H9 (cell line): ENCODE measurements at regions not wholly inside any gene's neighbourhood (a gene's known extent, or its start where the extent isn't known, plus 50 kb on each side); places are given as distances from the start of the nearest gene placed in this dataset.

Source experiments
- DNase-seq: peaks from one replicate; pipeline ENCODE4 v3.0.0-alpha.2; 2017
- H2AFZ ChIP-seq: one replicate; pipeline ENCODE4 v1.6.1; 2013; ENCODE audit warnings: mild to moderate bottlenecking, low read length, control low read depth, moderate library complexity
- H2AK5ac ChIP-seq: 2 replicates; pipeline ENCODE4 v1.6.1; 2013; ENCODE audit warnings: low read length, control low read depth, mixed read lengths; ENCODE audit not compliant: insufficient read length
- H2BK120ac ChIP-seq: one replicate; pipeline ENCODE4 v1.6.1; 2013; ENCODE audit warnings: low read depth, mild to moderate bottlenecking, low read length, control low read depth, inconsistent platforms; ENCODE audit not compliant: poor library complexity, severe bottlenecking
- H2BK12ac ChIP-seq: 2 replicates; pipeline ENCODE4 v1.6.1; 2013; ENCODE audit warnings: low read length, control low read depth, mixed read lengths, low read depth; ENCODE audit not compliant: insufficient read length
- H2BK15ac ChIP-seq: 2 replicates; pipeline ENCODE4 v1.6.1; 2013; ENCODE audit warnings: low read depth, low read length, control low read depth
- H2BK20ac ChIP-seq: one replicate; pipeline ENCODE4 v1.6.1; 2013; ENCODE audit warnings: low read depth, mild to moderate bottlenecking, low read length, control low read depth, inconsistent platforms; ENCODE audit not compliant: poor library complexity, severe bottlenecking
- H2BK5ac ChIP-seq: 2 replicates; pipeline ENCODE4 v1.6.1; 2013; ENCODE audit warnings: low read length, control low read depth, mixed read lengths; ENCODE audit not compliant: insufficient read length
- H3K14ac ChIP-seq: 2 replicates; pipeline ENCODE4 v1.6.1; 2013; ENCODE audit warnings: low read length, control low read depth; ENCODE audit not compliant: insufficient read depth
- H3K18ac ChIP-seq: 2 replicates; pipeline ENCODE4 v1.6.1; 2013; ENCODE audit warnings: low read depth, mild to moderate bottlenecking, mixed read lengths, low read length, control low read depth; ENCODE audit not compliant: insufficient read length
- H3K23ac ChIP-seq: 2 replicates; pipeline ENCODE4 v1.6.1; 2013; ENCODE audit warnings: low read length, control low read depth, mixed read lengths, low read depth; ENCODE audit not compliant: insufficient read length
- H3K23me2 ChIP-seq: 2 replicates; pipeline ENCODE4 v1.6.1; 2013; ENCODE audit warnings: low read depth, mild to moderate bottlenecking, mixed read lengths, low read length, control low read depth; ENCODE audit not compliant: insufficient read length, poor library complexity, severe bottlenecking
- H3K27ac ChIP-seq: 2 replicates; pipeline ENCODE4 v1.5.1; 2013; ENCODE audit warnings: low read length, control low read depth, mixed read lengths, low read depth; ENCODE audit not compliant: insufficient read length
- H3K27me3 ChIP-seq: 2 replicates; pipeline ENCODE4 v1.6.1; 2013; ENCODE audit warnings: low read length, control low read depth, inconsistent platforms; ENCODE audit not compliant: insufficient read depth
- H3K4ac ChIP-seq: 2 replicates; pipeline ENCODE4 v1.6.1; 2013; ENCODE audit warnings: low read depth, mild to moderate bottlenecking, control low read depth, inconsistent platforms, low read length, moderate library complexity
- H3K4me1 ChIP-seq: 2 replicates; pipeline ENCODE4 v1.6.1; 2013; ENCODE audit warnings: low read length, control low read depth, inconsistent platforms; ENCODE audit not compliant: insufficient read depth
- H3K4me2 ChIP-seq: 2 replicates; pipeline ENCODE4 v1.6.1; 2013; ENCODE audit warnings: low read length, control low read depth, mixed read lengths; ENCODE audit not compliant: insufficient read length, insufficient read depth
- H3K56ac ChIP-seq: 2 replicates; pipeline ENCODE4 v1.6.1; 2013; ENCODE audit warnings: low read depth, mild to moderate bottlenecking, mixed read lengths, low read length, control low read depth; ENCODE audit not compliant: insufficient read length
- H3K79me1 ChIP-seq: 2 replicates; pipeline ENCODE4 v1.6.1; 2013; ENCODE audit warnings: low read depth, mild to moderate bottlenecking, moderate library complexity, low read length, control low read depth, inconsistent platforms; ENCODE audit not compliant: insufficient read depth, poor library complexity, severe bottlenecking
- H3K79me2 ChIP-seq: 2 replicates; pipeline ENCODE4 v1.6.1; 2013; ENCODE audit warnings: low read length, control low read depth, inconsistent platforms; ENCODE audit not compliant: insufficient read depth
- H3K9ac ChIP-seq: 2 replicates; pipeline ENCODE4 v1.6.1; 2013; ENCODE audit warnings: low read length, control low read depth, mixed read lengths; ENCODE audit not compliant: insufficient read length; ENCODE audit errors: extremely low read depth
- H3K9me3 ChIP-seq: one replicate; pipeline ENCODE4 v1.6.1; 2013; ENCODE audit warnings: low read depth, low read length, inconsistent platforms; ENCODE audit not compliant: control insufficient read depth
- H3T11ph ChIP-seq: one replicate; pipeline ENCODE4 v1.6.1; 2013; ENCODE audit warnings: mild to moderate bottlenecking, low read length, control low read depth, inconsistent platforms
- H4K20me1 ChIP-seq: one replicate; pipeline ENCODE4 v1.6.1; 2013; ENCODE audit not compliant: control insufficient read depth, insufficient read length, insufficient read depth
- H4K5ac ChIP-seq: 2 replicates; pipeline ENCODE4 v1.6.1; 2013; ENCODE audit warnings: low read depth, mild to moderate bottlenecking, mixed read lengths, low read length, control low read depth; ENCODE audit not compliant: insufficient read length
- H4K8ac ChIP-seq: replicated peaks from 2 replicates; pipeline ENCODE4 v1.6.1; 2013; ENCODE audit warnings: low read length, control low read depth, mixed read lengths, low read depth; ENCODE audit not compliant: insufficient read length
- H4K91ac ChIP-seq: 2 replicates; pipeline ENCODE4 v1.6.1; 2013; ENCODE audit warnings: low read depth, mild to moderate bottlenecking, moderate library complexity, mixed read lengths, low read length, control low read depth; ENCODE audit not compliant: insufficient read length
- H3K27ac Mint-ChIP-seq, 3 experiments: 2 replicates in 2 of 3; 3 replicates in 1 of 3; pipeline ENCODE4 v1.8.0; 2020 to 2021; ENCODE audit warnings: mixed read lengths in 3 of 3, mild to moderate bottlenecking in 1 of 3, moderate library complexity in 1 of 3
- H3K27me3 Mint-ChIP-seq: 2 replicates; pipeline ENCODE4 v1.8.0; 2021; ENCODE audit warnings: low read depth, mild to moderate bottlenecking, moderate library complexity, mixed read lengths
- H3K36me3 Mint-ChIP-seq, 3 experiments: 2 replicates in 2 of 3; 3 replicates in 1 of 3; pipeline ENCODE4 v1.8.0; 2020 to 2021; ENCODE audit warnings: low read depth in 3 of 3, mixed read lengths in 3 of 3; ENCODE audit not compliant: insufficient read depth in 1 of 3
- H3K4me1 Mint-ChIP-seq, 2 experiments: 2 replicates each; pipeline ENCODE4 v1.8.0; 2020; ENCODE audit warnings: mixed read lengths in 2 of 2
- H3K4me3 Mint-ChIP-seq, 2 experiments: 2 replicates in 1 of 2; 3 replicates in 1 of 2; pipeline ENCODE4 v1.8.0; 2020 to 2021; ENCODE audit warnings: mild to moderate bottlenecking in 2 of 2, mixed read lengths in 2 of 2, moderate library complexity in 1 of 2
- H3K9me3 Mint-ChIP-seq, 2 experiments: 2 replicates in 1 of 2; 3 replicates in 1 of 2; pipeline ENCODE4 v1.8.0; 2020; ENCODE audit warnings: mild to moderate bottlenecking in 2 of 2, mixed read lengths in 2 of 2, moderate library complexity in 1 of 2
- WGBS: extraction: QIAGEN DNeasy Blood & Tissue Kit; methylation state at CpG from one replicate; pipeline ENCODE4 v1.1.7; 2013; ENCODE audit warnings: missing lambda C conversion rate, low lambda C conversion rate, mixed read lengths; ENCODE audit not compliant: insufficient read length; ENCODE audit errors: extremely low coverage; 5-methylcytosine and 5-hydroxymethylcytosine counted together
- TF ChIP-seq, protein P1 (sequence below): fragments of 200-600 bp; sonication (generic); conservative IDR thresholded peaks from 3 replicates; pipeline ENCODE4 v1.8.0; 2021; ENCODE audit warnings: antibody characterized with exemption, mild to moderate bottlenecking

DNA sequence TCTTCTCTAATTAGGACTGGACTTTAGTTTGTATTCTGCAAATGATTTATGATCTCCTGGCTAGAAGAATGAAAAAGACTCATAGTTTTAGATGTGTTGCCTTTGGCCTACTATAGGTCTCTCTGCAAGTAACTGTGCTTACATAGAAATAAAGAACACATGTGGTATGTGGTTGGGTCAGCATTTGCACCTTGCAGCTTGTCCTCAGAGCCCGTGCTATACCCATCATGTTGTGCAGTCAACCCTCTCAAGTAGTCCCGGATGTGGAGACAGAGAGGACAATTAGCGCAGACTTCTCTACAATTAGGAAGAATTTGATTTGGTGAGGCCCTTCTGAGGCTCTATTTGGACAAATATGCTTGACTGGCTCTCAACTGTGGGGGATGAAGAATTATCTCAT, 203.7 kb upstream of the ITGA4 start:
- Histone ChIP-seq H3K4ac (no peak overlapping the region), H4K5ac (no peak overlapping the region), H3K9ac (no peak overlapping the region), H2BK5ac (no peak overlapping the region), H3K27me3 (no peaks in the 10 kb centered on the region), H3K9me3 (no peaks in the 10 kb centered on the region), H3K56ac (no peak overlapping the region), H3K23me2 (no peaks in the 10 kb centered on the region), H2BK15ac (no peak overlapping the region), H3K14ac (no peak overlapping the region), H2BK20ac (no peak overlapping the region), H4K91ac (no peak overlapping the region), H2BK120ac (no peak overlapping the region), H3K18ac (no peak overlapping the region), H3K4me2 (no peak overlapping the region), H4K20me1 (no peaks in the 10 kb centered on the region), H3K23ac (no peak overlapping the region), H2AFZ (no peak overlapping the region), H3K79me2 (no peaks in the 10 kb centered on the region), H2AK5ac (no peak overlapping the region), H4K8ac (no peak overlapping the region), H3T11ph (no peak overlapping the region), H3K27ac (no peak overlapping the region), H3K79me1 (no peaks in the 10 kb centered on the region), H3K4me1 (no peaks in the 10 kb centered on the region), H2BK12ac (no peak overlapping the region)
- no peak for DNase-seq
- Mint-ChIP-seq H3K27me3 (no peaks in the 10 kb centered on the region), H3K27ac (no peak overlapping the region), H3K9me3 (no peaks in the 10 kb centered on the region), H3K4me3 (no peak overlapping the region), H3K36me3 (no peaks in the 10 kb centered on the region), H3K4me1 (no peaks in the 10 kb centered on the region)
- no CpG with 5 or more reads among the region's 3 CpGs for WGBS
- TF ChIP-seq, protein P1, sequence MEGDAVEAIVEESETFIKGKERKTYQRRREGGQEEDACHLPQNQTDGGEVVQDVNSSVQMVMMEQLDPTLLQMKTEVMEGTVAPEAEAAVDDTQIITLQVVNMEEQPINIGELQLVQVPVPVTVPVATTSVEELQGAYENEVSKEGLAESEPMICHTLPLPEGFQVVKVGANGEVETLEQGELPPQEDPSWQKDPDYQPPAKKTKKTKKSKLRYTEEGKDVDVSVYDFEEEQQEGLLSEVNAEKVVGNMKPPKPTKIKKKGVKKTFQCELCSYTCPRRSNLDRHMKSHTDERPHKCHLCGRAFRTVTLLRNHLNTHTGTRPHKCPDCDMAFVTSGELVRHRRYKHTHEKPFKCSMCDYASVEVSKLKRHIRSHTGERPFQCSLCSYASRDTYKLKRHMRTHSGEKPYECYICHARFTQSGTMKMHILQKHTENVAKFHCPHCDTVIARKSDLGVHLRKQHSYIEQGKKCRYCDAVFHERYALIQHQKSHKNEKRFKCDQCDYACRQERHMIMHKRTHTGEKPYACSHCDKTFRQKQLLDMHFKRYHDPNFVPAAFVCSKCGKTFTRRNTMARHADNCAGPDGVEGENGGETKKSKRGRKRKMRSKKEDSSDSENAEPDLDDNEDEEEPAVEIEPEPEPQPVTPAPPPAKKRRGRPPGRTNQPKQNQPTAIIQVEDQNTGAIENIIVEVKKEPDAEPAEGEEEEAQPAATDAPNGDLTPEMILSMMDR = no peak
